ENCODE measurements at regions not wholly inside any gene's neighbourhood (a gene's known extent, or its start where the extent isn't known, plus 50 kb on each side); places are given as distances from the start of the nearest gene placed in this dataset.

DNA sequence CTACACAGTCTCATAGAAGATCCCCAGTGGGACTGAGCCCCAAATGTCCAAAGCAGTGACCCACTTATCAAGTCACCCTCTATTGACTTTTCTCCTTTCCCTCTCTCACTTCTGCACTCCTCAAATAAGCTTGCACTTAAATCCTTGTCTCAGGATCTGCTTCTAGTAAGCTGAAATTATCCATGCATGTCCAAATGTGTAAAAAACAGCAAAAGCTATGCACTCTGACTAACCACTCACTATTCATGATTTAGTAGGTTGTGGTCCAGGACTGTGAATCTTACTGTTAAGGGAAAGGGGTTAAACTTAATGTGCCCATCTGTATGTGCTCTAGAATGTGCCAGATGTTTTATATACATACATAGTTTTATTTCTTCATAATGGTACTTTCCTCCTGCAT is 115.4 kb downstream of the SCG2 start (continued):
- TF ChIP-seq CBX3 (IDR thresholded peaks at IDR 0.05; ENCODE audit: borderline replicate concordance, low read depth) (no peak), SRF (IDR thresholded peaks at IDR 0.05; ENCODE audit: low read depth in 2 of 2, low read length in 2 of 2) (no peak), CHD4 (IDR thresholded peaks at IDR 0.05) (no peak), RFX5 (IDR thresholded peaks at IDR 0.05; ENCODE audit: low read depth, low read length) (no peak), NRF1 (conservative IDR thresholded peaks at IDR 0.05; ENCODE audit: low read depth, low read length) (no peak)
- TF ChIP-seq, protein P1, sequence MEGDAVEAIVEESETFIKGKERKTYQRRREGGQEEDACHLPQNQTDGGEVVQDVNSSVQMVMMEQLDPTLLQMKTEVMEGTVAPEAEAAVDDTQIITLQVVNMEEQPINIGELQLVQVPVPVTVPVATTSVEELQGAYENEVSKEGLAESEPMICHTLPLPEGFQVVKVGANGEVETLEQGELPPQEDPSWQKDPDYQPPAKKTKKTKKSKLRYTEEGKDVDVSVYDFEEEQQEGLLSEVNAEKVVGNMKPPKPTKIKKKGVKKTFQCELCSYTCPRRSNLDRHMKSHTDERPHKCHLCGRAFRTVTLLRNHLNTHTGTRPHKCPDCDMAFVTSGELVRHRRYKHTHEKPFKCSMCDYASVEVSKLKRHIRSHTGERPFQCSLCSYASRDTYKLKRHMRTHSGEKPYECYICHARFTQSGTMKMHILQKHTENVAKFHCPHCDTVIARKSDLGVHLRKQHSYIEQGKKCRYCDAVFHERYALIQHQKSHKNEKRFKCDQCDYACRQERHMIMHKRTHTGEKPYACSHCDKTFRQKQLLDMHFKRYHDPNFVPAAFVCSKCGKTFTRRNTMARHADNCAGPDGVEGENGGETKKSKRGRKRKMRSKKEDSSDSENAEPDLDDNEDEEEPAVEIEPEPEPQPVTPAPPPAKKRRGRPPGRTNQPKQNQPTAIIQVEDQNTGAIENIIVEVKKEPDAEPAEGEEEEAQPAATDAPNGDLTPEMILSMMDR (IDR thresholded peaks at IDR 0.05 in 2 of 3, conservative IDR thresholded peaks at IDR 0.05 in 1 of 3; ENCODE audit: control insufficient read depth in 2 of 3, extremely low read depth in 1 of 3, insufficient read depth in 1 of 3, low read depth in 3 of 3, low read length in 3 of 3) = no peak
- TF ChIP-seq, protein P2, sequence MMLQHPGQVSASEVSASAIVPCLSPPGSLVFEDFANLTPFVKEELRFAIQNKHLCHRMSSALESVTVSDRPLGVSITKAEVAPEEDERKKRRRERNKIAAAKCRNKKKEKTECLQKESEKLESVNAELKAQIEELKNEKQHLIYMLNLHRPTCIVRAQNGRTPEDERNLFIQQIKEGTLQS (IDR thresholded peaks at IDR 0.05; ENCODE audit: borderline replicate concordance, extremely low read depth, low read depth, low read length) = no peak

DNA sequence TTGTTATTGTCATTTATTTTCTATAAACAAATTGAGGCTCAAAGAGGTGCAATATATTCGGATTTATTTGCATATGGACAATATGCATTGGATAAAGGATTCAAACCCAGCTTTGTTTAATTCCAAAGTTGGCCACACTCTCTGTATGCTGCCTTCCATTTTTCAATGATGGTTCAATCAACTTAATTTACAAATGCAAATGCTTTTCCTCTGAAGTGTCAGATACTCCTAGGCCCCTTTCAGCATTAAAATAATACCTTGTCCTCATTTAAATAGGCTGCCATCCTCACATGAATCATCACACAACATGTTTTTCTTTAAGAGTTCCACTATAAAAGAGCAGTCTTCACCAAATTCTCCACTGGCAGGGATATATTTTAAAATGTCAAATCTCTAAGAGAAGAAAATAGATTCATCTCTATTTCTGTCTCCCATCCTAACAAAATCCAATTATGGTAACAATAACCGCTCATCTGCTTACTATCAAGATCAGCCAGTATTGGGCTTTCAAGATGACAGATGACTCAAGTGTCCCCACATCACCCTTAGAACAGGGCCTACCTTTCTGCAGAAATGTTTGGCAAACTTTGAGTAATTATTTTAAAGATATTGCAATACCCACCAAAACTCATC is 114.8 kb downstream of the SCG2 start:
- Histone ChIP-seq H3K4me2 (ENCODE audit: control insufficient read depth, insufficient read depth) (no peak overlapping the region), H3K27ac (ENCODE audit: control insufficient read depth, insufficient read depth) (no peak overlapping the region), H3K79me2 (ENCODE audit: control insufficient read depth, insufficient read depth, low read length) (no peaks in the 10 kb centered on the region), H3K4me3 (no peak overlapping the region), H3K9me3 (replicated peaks; ENCODE audit: control insufficient read depth, insufficient read depth, low read length) (no peaks in the 10 kb centered on the region), H4K20me1 (ENCODE audit: control insufficient read depth, insufficient read depth) (no peaks in the 10 kb centered on the region), H2AFZ (ENCODE audit: control insufficient read depth, low read depth, low read length) (no peak overlapping the region), H3K27me3 (replicated peaks in 1 of 2; ENCODE audit: control insufficient read depth in 2 of 2, insufficient read depth in 2 of 2, low read length in 1 of 2) (no peaks in the 10 kb centered on the region; a peak in 1 of 4 replicates), H3K36me3 (ENCODE audit: control insufficient read depth in 2 of 2, insufficient read depth in 2 of 2, low read length in 1 of 2) (no peaks in the 10 kb centered on the region), H3K9ac (ENCODE audit: control insufficient read depth, insufficient read depth, low read length) (no peak overlapping the region), H3K4me1 (ENCODE audit: control insufficient read depth, insufficient read depth, low read length) (no peaks in the 10 kb centered on the region)
- BruUV-seq (replicated peaks) = no TSS peak
- ATAC-seq = no peak
- ChIA-PET RAD21 (ENCODE audit: unreplicated experiment) (no interaction called here), SMC1A (ENCODE audit: uncharacterized antibody, unreplicated experiment) (no interaction called here), CTCF (interaction anchor here (0.9 kb wide), 1 partner anchor 28 kb away, joined by 3 read pairs; no protein-coding TSS in a partner anchor), POLR2A (no interaction called here)
- FAIRE-seq = no peak
- TF ChIP-seq RAD51 (IDR thresholded peaks at IDR 0.05) = no peak
- TF ChIP-seq, protein P3, sequence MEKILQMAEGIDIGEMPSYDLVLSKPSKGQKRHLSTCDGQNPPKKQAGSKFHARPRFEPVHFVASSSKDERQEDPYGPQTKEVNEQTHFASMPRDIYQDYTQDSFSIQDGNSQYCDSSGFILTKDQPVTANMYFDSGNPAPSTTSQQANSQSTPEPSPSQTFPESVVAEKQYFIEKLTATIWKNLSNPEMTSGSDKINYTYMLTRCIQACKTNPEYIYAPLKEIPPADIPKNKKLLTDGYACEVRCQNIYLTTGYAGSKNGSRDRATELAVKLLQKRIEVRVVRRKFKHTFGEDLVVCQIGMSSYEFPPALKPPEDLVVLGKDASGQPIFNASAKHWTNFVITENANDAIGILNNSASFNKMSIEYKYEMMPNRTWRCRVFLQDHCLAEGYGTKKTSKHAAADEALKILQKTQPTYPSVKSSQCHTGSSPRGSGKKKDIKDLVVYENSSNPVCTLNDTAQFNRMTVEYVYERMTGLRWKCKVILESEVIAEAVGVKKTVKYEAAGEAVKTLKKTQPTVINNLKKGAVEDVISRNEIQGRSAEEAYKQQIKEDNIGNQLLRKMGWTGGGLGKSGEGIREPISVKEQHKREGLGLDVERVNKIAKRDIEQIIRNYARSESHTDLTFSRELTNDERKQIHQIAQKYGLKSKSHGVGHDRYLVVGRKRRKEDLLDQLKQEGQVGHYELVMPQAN (conservative IDR thresholded peaks at IDR 0.05) = no peak
- TF ChIP-seq ZNF24 (IDR thresholded peaks at IDR 0.05) = no peak
- TF ChIP-seq ATF7 (IDR thresholded peaks at IDR 0.05; ENCODE audit: low read depth) = no peak
- no peak for TF ChIP-seq KLF5 (IDR thresholded peaks at IDR 0.05; ENCODE audit: partially characterized antibody)
- TF ChIP-seq, protein P4, sequence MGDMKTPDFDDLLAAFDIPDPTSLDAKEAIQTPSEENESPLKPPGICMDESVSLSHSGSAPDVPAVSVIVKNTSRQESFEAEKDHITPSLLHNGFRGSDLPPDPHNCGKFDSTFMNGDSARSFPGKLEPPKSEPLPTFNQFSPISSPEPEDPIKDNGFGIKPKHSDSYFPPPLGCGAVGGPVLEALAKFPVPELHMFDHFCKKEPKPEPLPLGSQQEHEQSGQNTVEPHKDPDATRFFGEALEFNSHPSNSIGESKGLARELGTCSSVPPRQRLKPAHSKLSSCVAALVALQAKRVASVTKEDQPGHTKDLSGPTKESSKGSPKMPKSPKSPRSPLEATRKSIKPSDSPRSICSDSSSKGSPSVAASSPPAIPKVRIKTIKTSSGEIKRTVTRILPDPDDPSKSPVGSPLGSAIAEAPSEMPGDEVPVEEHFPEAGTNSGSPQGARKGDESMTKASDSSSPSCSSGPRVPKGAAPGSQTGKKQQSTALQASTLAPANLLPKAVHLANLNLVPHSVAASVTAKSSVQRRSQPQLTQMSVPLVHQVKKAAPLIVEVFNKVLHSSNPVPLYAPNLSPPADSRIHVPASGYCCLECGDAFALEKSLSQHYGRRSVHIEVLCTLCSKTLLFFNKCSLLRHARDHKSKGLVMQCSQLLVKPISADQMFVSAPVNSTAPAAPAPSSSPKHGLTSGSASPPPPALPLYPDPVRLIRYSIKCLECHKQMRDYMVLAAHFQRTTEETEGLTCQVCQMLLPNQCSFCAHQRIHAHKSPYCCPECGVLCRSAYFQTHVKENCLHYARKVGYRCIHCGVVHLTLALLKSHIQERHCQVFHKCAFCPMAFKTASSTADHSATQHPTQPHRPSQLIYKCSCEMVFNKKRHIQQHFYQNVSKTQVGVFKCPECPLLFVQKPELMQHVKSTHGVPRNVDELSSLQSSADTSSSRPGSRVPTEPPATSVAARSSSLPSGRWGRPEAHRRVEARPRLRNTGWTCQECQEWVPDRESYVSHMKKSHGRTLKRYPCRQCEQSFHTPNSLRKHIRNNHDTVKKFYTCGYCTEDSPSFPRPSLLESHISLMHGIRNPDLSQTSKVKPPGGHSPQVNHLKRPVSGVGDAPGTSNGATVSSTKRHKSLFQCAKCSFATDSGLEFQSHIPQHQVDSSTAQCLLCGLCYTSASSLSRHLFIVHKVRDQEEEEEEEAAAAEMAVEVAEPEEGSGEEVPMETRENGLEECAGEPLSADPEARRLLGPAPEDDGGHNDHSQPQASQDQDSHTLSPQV (IDR thresholded peaks at IDR 0.05) = no peak
- no peak for TF ChIP-seq CBFB (IDR thresholded peaks at IDR 0.05; ENCODE audit: low read depth)
- no peak for TF ChIP-seq TCF7 (IDR thresholded peaks at IDR 0.05; ENCODE audit: borderline replicate concordance)
- intact Hi-C loops (cut with micrococcal nuclease; ENCODE audit: unreplicated experiment) (no loop called here), in situ Hi-C loops (cut with MboI) (no loop called here)
- no peak for DNase-seq (ENCODE audit: low read depth, low spot score)
- WGBS (ENCODE audit: insufficient coverage, insufficient replicate concordance, low lambda C conversion rate, missing lambda C conversion rate) = 0% methylated on average over 2 of the region's 2 CpGs

Measured in GM12878 (cell line).